ENCODE measurements at regions not wholly inside any gene's neighbourhood (a gene's known extent, or its start where the extent isn't known, plus 50 kb on each side); places are given as distances from the start of the nearest gene placed in this dataset.

GRCh38 chr5:72656331-72656730, 149.1 kb upstream of the ZNF366 start:
- TF ChIP-seq MZF1 (tag by site-specific recombination; IDR thresholded peaks at IDR 0.05; ENCODE audit: borderline replicate concordance) (no peak), YY1 (tag by site-specific recombination; IDR thresholded peaks at IDR 0.05) (no peak), CTCF (tag by site-specific recombination; IDR thresholded peaks at IDR 0.05) (no peak)

Measured in HEK293 (cell line).